AG04450 (cell line): ENCODE measurements at regions not wholly inside any gene's neighbourhood (a gene's known extent, or its start where the extent isn't known, plus 50 kb on each side); places are given as distances from the start of the nearest gene placed in this dataset.

Experiments
- CTCF ChIA-PET: fragments of 300-600, 350-600 bp; formaldehyde crosslinking; extraction: SDS; loops from one replicate; lab custom pipeline; 2022; ENCODE audit warnings: antibody characterized with exemption, inconsistent platforms; lab: Charles Lee
- POLR2A ChIA-PET: fragments of 350-600 bp; formaldehyde crosslinking; extraction: SDS; loops from one replicate; lab custom pipeline; 2021; ENCODE audit warnings: antibody characterized with exemption, inconsistent platforms; lab: Yijun Ruan, JAX
- DNase-seq: peaks from one replicate; pipeline ENCODE4 v3.0.0-alpha.2; 2011; ENCODE audit warnings: low read depth, low spot score
- H3K27ac ChIP-seq: one replicate; pipeline ENCODE4 v1.5.1; 2012; ENCODE audit warnings: low read depth, low read length, control low read depth
- H3K27me3 ChIP-seq: one replicate; pipeline ENCODE4 v1.6.0; 2012; ENCODE audit warnings: low read length; ENCODE audit not compliant: control insufficient read depth, insufficient read depth
- H3K4me3 ChIP-seq: 2 replicates; pipeline ENCODE4 v1.5.1; 2011; ENCODE audit warnings: mild to moderate bottlenecking, low read depth, low read length, control low read depth
- H3K9me3 ChIP-seq: 2 replicates; pipeline ENCODE4 v1.5.1; 2012; ENCODE audit warnings: low read length; ENCODE audit not compliant: control insufficient read depth, insufficient read depth
- CTCF ChIP-seq: IDR thresholded peaks from 2 replicates; pipeline ENCODE4 v1.5.1; 2011; ENCODE audit warnings: low read depth, low read length, control low read depth, inconsistent platforms

GRCh38 chr12:105834496-105834895, 304.3 kb downstream of the NUAK1 start:
- DNase-seq, result no peak
- POLR2A ChIA-PET, result no interaction called here
- TF ChIP-seq CTCF, result no peak
- CTCF ChIA-PET, result no interaction called here
- no peak overlapping the region for H3K4me3 ChIP-seq
- H3K9me3 ChIP-seq, result no peaks in the 10 kb centered on the region
- H3K27ac ChIP-seq, result no peak overlapping the region
- no peaks in the 10 kb centered on the region for H3K27me3 ChIP-seq

GRCh38 chr12:105835580-105836241, 303.0 kb downstream of the NUAK1 start:
- H3K27me3 ChIP-seq, result no peaks in the 10 kb centered on the region
- H3K4me3 ChIP-seq, result no peak overlapping the region
- TF ChIP-seq CTCF, result no peak
- POLR2A ChIA-PET, result no interaction called here
- DNase-seq, result no peak
- no peak overlapping the region for H3K27ac ChIP-seq
- H3K9me3 ChIP-seq, result no peaks in the 10 kb centered on the region
- CTCF ChIA-PET, result interaction anchor here (0.9 kb wide), 1 partner anchor 300 kb away, joined by 3 read pairs; no protein-coding TSS in a partner anchor

GRCh38 chr12:105836242-105836622, 302.5 kb downstream of the NUAK1 start:
- Histone ChIP-seq H3K9me3 (no peaks in the 10 kb centered on the region), H3K27me3 (no peaks in the 10 kb centered on the region), H3K4me3 (no peak overlapping the region), H3K27ac (no peak overlapping the region)
- no peak for DNase-seq
- ChIA-PET CTCF (interaction anchor here (0.9 kb wide), 1 partner anchor 300 kb away, joined by 3 read pairs; no protein-coding TSS in a partner anchor), POLR2A (no interaction called here)
- TF ChIP-seq CTCF, result no peak

- Histone ChIP-seq H3K4me3 (no peak overlapping the region), H3K9me3 (no peaks in the 10 kb centered on the region), H3K27me3 (no peaks in the 10 kb centered on the region), H3K27ac (no peak overlapping the region)
- ChIA-PET CTCF (no interaction called here), POLR2A (no interaction called here)
- DNase-seq, result no peak
- TF ChIP-seq CTCF, result no peak
Observed at GRCh38 chr12:105839629-105840127, 299.1 kb downstream of the NUAK1 start.

- Histone ChIP-seq H3K27ac (no peak overlapping the region), H3K9me3 (no peaks in the 10 kb centered on the region), H3K27me3 (no peaks in the 10 kb centered on the region), H3K4me3 (no peak overlapping the region)
- ChIA-PET POLR2A (no interaction called here), CTCF (no interaction called here)
- no peak for TF ChIP-seq CTCF
- no peak for DNase-seq
Observed at GRCh38 chr12:105840384-105840783, 298.4 kb downstream of the NUAK1 start.
